ENCODE measurements at regions not wholly inside any gene's neighbourhood (a gene's known extent, or its start where the extent isn't known, plus 50 kb on each side); places are given as distances from the start of the nearest gene placed in this dataset.

DNA sequence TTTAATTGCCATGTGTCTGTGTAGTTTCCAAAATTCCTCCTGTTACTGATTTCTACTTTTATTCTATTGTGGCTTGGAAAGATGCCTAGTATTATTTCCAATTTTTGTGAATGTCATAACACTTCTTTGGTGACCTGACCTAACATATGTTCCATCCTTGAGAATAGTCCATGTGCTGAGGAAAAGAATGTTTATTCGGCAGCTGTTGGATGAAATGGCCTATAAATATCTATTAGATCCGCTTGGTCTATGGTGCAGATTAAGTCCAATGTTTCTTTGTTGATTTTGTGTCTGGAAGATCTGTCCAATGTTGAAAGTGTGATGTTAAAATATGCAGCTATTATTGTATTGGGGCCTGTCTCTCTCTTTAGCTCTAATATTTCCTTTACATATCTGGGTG lies 219.2 kb upstream of the HDX start:
- Histone ChIP-seq H3K79me2 (ENCODE audit: control insufficient read depth, insufficient read depth, low read length) (no peaks in the 10 kb centered on the region), H2AFZ (ENCODE audit: low read depth, low read length) (no peak overlapping the region), H3K4me2 (ENCODE audit: insufficient read depth, low read length) (no peak overlapping the region), H3K4me3 (replicated peaks in 1 of 3; ENCODE audit: insufficient read depth in 1 of 3, low read depth in 1 of 3, low read length in 3 of 3) (no peak overlapping the region), H3K36me3 (ENCODE audit: control insufficient read depth in 2 of 2, extremely low read depth in 1 of 2, insufficient read depth in 2 of 2, low read length in 2 of 2) (no peaks in the 10 kb centered on the region), H3K9me3 (replicated peaks; ENCODE audit: control insufficient read depth, insufficient read depth, low read length) (no peaks in the 10 kb centered on the region), H3K4me1 (ENCODE audit: control insufficient read depth, extremely low read depth, insufficient read depth, low read length) (no peaks in the 10 kb centered on the region), H4K20me1 (replicated peaks; ENCODE audit: control insufficient read depth, extremely low read depth, insufficient read depth, low read length) (no peaks in the 10 kb centered on the region), H3K27me3 (ENCODE audit: control insufficient read depth in 2 of 2, insufficient read depth in 2 of 2, low read length in 2 of 2) (no peaks in the 10 kb centered on the region), H3K27ac (ENCODE audit: insufficient read depth, low read depth, low read length) (no peak overlapping the region), H3K9ac (replicated peaks; ENCODE audit: extremely low read depth, insufficient read depth, low read length) (no peak overlapping the region), H3K9me1 (replicated peaks; ENCODE audit: control insufficient read depth, extremely low read depth, insufficient read depth, low read length) (no peaks in the 10 kb centered on the region)
- no TSS peak for BruUV-seq (replicated peaks)
- no peak for DNase-seq (ENCODE audit: low read depth, low spot score)
- intact Hi-C loops (cut with micrococcal nuclease) (no loop called here), dilution Hi-C loops (cut with MboI; ENCODE audit: extremely low pct_ligation_motif_present, low sequenced_read_pairs) (no loop called here)
- POLR2A ChIA-PET = no interaction called here
- CTCF ChIA-PET = no interaction called here
- TF ChIP-seq POLR2AphosphoS5 (IDR thresholded peaks at IDR 0.05; ENCODE audit: insufficient read depth, low read depth, low read length) = no peak
- FAIRE-seq = no peak

DNA sequence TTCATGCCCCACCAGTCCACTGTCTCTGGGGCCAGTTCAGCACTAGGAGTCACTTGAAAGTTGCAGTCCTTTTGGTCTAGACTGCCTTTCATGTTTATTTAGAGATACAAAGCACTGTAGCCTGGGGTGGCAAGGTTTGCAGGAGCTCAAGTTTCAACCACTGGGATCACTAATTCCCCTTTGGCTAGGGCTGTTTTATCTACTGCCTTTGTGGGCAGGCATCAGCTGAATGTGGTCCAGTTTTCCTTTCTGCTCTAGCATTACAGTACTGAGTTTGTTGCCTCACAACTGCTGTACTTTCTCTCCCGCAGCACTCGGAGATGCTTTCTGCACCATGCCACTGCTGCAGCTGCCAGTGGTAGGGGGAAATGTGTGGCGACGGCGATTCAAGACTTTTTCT lies 222.3 kb upstream of the HDX start:
- no peaks in the 10 kb centered on the region for H3K9me1 ChIP-seq (replicated peaks; ENCODE audit: control insufficient read depth, extremely low read depth, insufficient read depth, low read length)
- no peaks in the 10 kb centered on the region for H3K4me1 ChIP-seq (ENCODE audit: control insufficient read depth, extremely low read depth, insufficient read depth, low read length)
- FAIRE-seq = no peak
- H2AFZ ChIP-seq (ENCODE audit: low read depth, low read length) = no peak overlapping the region
- ChIA-PET CTCF (no interaction called here), POLR2A (no interaction called here)
- H3K4me2 ChIP-seq (ENCODE audit: insufficient read depth, low read length) = no peak overlapping the region
- dilution Hi-C loops (cut with MboI; ENCODE audit: extremely low pct_ligation_motif_present, low sequenced_read_pairs) (no loop called here), intact Hi-C loops (cut with micrococcal nuclease) (no loop called here)
- TF ChIP-seq GATA2 (IDR thresholded peaks at IDR 0.05; ENCODE audit: insufficient read depth, insufficient read length, low read depth, low read length) (no peak), JUN (IDR thresholded peaks at IDR 0.05; ENCODE audit: borderline replicate concordance, insufficient read depth, insufficient read length, low read depth) (no peak), EZH2 (IDR thresholded peaks at IDR 0.05; ENCODE audit: borderline replicate concordance, low read depth, low read length, severe bottlenecking) (no peak), POLR2AphosphoS5 (IDR thresholded peaks at IDR 0.05; ENCODE audit: insufficient read depth, low read depth, low read length) (no peak), POLR2A (IDR thresholded peaks at IDR 0.05; ENCODE audit: low read depth, low read length) (no peak), MYC (IDR thresholded peaks at IDR 0.05; ENCODE audit: low read depth, low read length) (no peak)
- TF ChIP-seq, protein P1, sequence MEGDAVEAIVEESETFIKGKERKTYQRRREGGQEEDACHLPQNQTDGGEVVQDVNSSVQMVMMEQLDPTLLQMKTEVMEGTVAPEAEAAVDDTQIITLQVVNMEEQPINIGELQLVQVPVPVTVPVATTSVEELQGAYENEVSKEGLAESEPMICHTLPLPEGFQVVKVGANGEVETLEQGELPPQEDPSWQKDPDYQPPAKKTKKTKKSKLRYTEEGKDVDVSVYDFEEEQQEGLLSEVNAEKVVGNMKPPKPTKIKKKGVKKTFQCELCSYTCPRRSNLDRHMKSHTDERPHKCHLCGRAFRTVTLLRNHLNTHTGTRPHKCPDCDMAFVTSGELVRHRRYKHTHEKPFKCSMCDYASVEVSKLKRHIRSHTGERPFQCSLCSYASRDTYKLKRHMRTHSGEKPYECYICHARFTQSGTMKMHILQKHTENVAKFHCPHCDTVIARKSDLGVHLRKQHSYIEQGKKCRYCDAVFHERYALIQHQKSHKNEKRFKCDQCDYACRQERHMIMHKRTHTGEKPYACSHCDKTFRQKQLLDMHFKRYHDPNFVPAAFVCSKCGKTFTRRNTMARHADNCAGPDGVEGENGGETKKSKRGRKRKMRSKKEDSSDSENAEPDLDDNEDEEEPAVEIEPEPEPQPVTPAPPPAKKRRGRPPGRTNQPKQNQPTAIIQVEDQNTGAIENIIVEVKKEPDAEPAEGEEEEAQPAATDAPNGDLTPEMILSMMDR (IDR thresholded peaks at IDR 0.05; ENCODE audit: extremely low read depth in 1 of 2, insufficient read depth in 1 of 2, low read depth in 1 of 2, low read length in 2 of 2) = no peak
- H3K9ac ChIP-seq (replicated peaks; ENCODE audit: extremely low read depth, insufficient read depth, low read length) = no peak overlapping the region
- no peak overlapping the region for H3K27ac ChIP-seq (ENCODE audit: insufficient read depth, low read depth, low read length)
- no peak for DNase-seq (ENCODE audit: low read depth, low spot score)
- H3K79me2 ChIP-seq (ENCODE audit: control insufficient read depth, insufficient read depth, low read length) = no peaks in the 10 kb centered on the region
- H4K20me1 ChIP-seq (replicated peaks; ENCODE audit: control insufficient read depth, extremely low read depth, insufficient read depth, low read length) = no peaks in the 10 kb centered on the region
- no peaks in the 10 kb centered on the region for H3K9me3 ChIP-seq (replicated peaks; ENCODE audit: control insufficient read depth, insufficient read depth, low read length)
- no peaks in the 10 kb centered on the region for H3K27me3 ChIP-seq (ENCODE audit: control insufficient read depth in 2 of 2, insufficient read depth in 2 of 2, low read length in 2 of 2)
- no peaks in the 10 kb centered on the region for H3K36me3 ChIP-seq (ENCODE audit: control insufficient read depth in 2 of 2, extremely low read depth in 1 of 2, insufficient read depth in 2 of 2, low read length in 2 of 2)
- BruUV-seq (replicated peaks) = no TSS peak
- H3K4me3 ChIP-seq (replicated peaks in 1 of 3; ENCODE audit: insufficient read depth in 1 of 3, low read depth in 1 of 3, low read length in 3 of 3) = no peak overlapping the region

Measured in endothelial cell of umbilical vein (primary cell).